ENCODE measurements at regions not wholly inside any gene's neighbourhood (a gene's known extent, or its start where the extent isn't known, plus 50 kb on each side); places are given as distances from the start of the nearest gene placed in this dataset.
"Not testable (repeated sequence)": the region's sequence is repeated elsewhere in the genome, so short reads cannot be mapped to it uniquely, and the experiment has no call there.

DNA sequence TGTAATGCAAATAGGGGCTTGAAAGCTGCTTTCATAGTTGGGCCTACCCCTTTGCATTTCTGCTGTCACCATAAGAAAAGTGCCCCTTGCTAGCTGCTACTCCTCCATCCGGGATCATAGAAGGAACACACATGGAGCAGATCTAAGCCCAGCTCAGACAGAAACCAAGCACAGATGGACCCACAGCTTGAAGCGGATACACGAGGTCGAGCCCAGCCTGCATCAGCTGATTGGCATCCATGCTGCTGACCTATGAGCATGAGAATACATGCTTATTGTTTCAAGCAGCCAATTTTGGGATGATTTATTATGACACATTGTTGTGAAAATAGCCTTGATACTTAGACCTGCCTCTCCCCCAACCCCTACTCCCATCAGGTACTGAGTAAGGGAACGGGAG lies 109.2 kb downstream of the ZNF467 start:
- no peak overlapping the region for H3K27ac ChIP-seq
- no peaks in the 10 kb centered on the region for H3K9me3 ChIP-seq
- TF ChIP-seq, protein P1, sequence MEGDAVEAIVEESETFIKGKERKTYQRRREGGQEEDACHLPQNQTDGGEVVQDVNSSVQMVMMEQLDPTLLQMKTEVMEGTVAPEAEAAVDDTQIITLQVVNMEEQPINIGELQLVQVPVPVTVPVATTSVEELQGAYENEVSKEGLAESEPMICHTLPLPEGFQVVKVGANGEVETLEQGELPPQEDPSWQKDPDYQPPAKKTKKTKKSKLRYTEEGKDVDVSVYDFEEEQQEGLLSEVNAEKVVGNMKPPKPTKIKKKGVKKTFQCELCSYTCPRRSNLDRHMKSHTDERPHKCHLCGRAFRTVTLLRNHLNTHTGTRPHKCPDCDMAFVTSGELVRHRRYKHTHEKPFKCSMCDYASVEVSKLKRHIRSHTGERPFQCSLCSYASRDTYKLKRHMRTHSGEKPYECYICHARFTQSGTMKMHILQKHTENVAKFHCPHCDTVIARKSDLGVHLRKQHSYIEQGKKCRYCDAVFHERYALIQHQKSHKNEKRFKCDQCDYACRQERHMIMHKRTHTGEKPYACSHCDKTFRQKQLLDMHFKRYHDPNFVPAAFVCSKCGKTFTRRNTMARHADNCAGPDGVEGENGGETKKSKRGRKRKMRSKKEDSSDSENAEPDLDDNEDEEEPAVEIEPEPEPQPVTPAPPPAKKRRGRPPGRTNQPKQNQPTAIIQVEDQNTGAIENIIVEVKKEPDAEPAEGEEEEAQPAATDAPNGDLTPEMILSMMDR (IDR thresholded peaks at IDR 0.05), result no peak
- TF ChIP-seq POLR2A (IDR thresholded peaks at IDR 0.05), result no peak
- intact Hi-C loops (cut with DNase I), result loop anchor here (10.0 kb wide), 1 partner anchor 81 kb away; no protein-coding TSS in a partner anchor
- H3K36me3 ChIP-seq, result no peaks in the 10 kb centered on the region
- no peak overlapping the region for H3K4me3 ChIP-seq
- H3K27me3 ChIP-seq, result peaks cover 0 to 15% (median 0%) of the 10 kb centered on the region in 4 donors
- no peak for DNase-seq
- 77 to 79% methylated on average over 4 to 5 of the region's 5 CpGs for WGBS, 2 donors
- peaks cover 0 to 6% (median 0%) of the 10 kb centered on the region in 3 donors for H3K4me1 ChIP-seq

DNA sequence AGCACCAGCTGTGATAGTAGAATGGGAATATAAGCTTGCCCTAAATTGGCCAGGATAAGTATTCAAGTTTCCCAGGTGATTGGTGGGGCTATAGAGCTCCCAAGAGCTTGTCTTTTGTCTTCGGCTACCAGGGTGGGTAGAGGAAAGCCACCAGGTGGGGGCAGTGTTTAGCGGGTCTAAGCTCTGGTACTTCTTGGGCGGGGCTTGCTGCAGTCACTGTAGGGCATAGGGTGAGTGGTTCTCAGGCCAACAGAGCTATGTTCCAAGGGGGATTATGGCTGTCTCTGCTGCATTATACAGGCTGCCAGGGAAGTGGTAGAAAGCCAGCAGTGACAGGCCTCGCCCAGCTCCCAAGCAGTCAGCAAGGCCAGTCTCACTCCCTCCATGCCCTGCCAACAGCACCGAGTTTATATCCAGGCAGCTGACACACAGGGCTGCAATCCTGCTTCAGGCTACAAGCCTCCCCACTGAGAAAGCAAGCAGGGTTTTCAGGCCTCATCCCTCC lies 110.7 kb downstream of the ZNF467 start:
- DNase-seq, result no peak
- no peaks in the 10 kb centered on the region for H3K36me3 ChIP-seq
- peaks cover 0 to 15% (median 0%) of the 10 kb centered on the region in 4 donors for H3K27me3 ChIP-seq
- no peaks in the 10 kb centered on the region for H3K9me3 ChIP-seq
- peak overlapping the region in 1 of 4 donors; percentile 29 for H3K27ac ChIP-seq
- intact Hi-C loops (cut with DNase I), result loop anchor here (10.0 kb wide), 1 partner anchor 82 kb away; no protein-coding TSS in a partner anchor
- no peak overlapping the region for H3K4me3 ChIP-seq
- no peak for TF ChIP-seq POLR2A (IDR thresholded peaks at IDR 0.05)
- TF ChIP-seq, protein P1 (IDR thresholded peaks at IDR 0.05), result peak in 5 of 6 experiments; percentile 38 to 65 (median 50)
- 23 to 51% methylated on average over 4 to 5 of the region's 5 CpGs for WGBS, 2 donors
- H3K4me1 ChIP-seq, result peaks cover 0 to 6% (median 0%) of the 10 kb centered on the region in 3 donors

DNA sequence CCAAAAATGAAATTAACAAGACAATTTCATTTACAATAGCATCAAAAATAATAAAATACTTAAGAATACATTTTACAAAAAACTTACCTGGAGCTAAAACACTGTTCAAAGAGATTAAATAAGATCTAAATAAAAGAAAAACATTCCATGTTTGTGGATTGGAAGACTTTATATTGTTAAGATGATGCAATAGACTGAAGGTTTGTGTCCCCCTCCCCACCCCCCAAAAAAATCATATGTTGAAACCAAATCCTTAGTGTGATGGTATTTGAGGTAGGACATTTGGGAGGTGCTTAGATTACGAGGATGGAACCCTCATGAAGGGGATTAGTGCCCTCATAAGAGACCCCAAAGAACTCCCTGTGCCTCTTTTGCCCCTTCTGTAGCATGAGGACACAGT lies 117.6 kb downstream of the ZNF467 start:
- no peak for TF ChIP-seq POLR2A (IDR thresholded peaks at IDR 0.05)
- TF ChIP-seq, protein P1 (IDR thresholded peaks at IDR 0.05), result no peak
- no peaks in the 10 kb centered on the region for H3K36me3 ChIP-seq
- H3K4me1 ChIP-seq, result no peaks in the 10 kb centered on the region
- peaks cover 0 to 14% (median 0%) of the 10 kb centered on the region in 4 donors for H3K27me3 ChIP-seq
- no peak overlapping the region for H3K4me3 ChIP-seq
- DNase-seq, result no peak
- intact Hi-C loops (cut with DNase I), result no loop called here
- WGBS, 2 donors, result 22 to 28% methylated on average over 1 of the region's 1 CpG
- H3K9me3 ChIP-seq, result peaks cover 0 to 5% (median 0%) of the 10 kb centered on the region in 3 donors
- H3K27ac ChIP-seq, result no peak overlapping the region

DNA sequence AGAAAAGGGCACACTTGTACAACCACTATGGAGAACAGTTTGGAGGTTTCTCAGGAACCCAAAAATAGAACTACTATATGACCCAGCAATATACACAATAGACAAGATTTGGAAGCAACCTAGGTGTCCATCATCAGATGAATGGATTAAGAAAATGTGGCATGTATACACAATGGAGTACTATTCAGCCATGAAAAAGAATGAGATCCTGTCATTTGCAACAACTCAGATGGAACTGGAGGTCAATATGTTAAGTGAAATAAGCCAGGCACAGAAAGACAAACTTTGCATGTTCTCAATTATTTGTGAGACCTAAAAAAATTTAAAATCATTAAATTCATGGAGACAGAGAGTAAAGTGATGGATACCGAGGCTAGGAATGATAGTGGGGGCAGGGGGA lies 118.8 kb downstream of the ZNF467 start:
- no peak for DNase-seq
- Histone ChIP-seq H3K27me3 (peaks cover 0 to 14% (median 0%) of the 10 kb centered on the region in 4 donors), H3K4me1 (no peaks in the 10 kb centered on the region), H3K27ac (no peak overlapping the region), H3K9me3 (peaks cover 0 to 5% (median 0%) of the 10 kb centered on the region in 3 donors), H3K36me3 (no peaks in the 10 kb centered on the region), H3K4me3 (no peak overlapping the region)
- TF ChIP-seq POLR2A (IDR thresholded peaks at IDR 0.05), result no peak
- TF ChIP-seq, protein P1 (IDR thresholded peaks at IDR 0.05), result no peak
- intact Hi-C loops (cut with DNase I), result no loop called here
- WGBS, 2 donors, result 56 to 64% methylated on average over 1 of the region's 1 CpG

DNA sequence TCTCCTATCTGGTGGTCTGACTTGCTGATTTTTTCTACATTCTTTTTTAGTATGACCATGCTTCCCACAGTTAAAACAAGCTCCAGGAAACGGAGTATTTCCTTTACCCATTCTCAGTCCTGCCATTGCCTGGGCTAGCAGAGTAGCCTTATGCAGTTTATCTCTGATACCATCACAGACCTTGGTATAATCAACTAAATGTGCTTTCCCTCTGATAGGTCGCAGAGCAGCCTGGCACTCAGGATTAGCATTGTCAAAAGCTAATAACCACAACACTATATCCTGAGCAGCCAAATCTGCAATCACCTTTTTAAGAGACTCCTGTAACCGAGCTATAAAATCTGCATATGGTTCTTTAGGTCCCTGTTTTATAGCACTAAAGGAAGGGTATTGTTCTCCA lies 123.2 kb downstream of the ZNF467 start:
- DNase-seq; H3K4me1 ChIP-seq; H3K36me3 ChIP-seq; H3K9me3 ChIP-seq; H3K27ac ChIP-seq; intact Hi-C loops (cut with DNase I); H3K4me3 ChIP-seq: not testable (repeated sequence)
- 40 to 51% methylated on average over 3 of the region's 3 CpGs for WGBS, 2 donors
- peaks cover 0 to 14% (median 0%) of the 10 kb centered on the region in 4 donors for H3K27me3 ChIP-seq

DNA sequence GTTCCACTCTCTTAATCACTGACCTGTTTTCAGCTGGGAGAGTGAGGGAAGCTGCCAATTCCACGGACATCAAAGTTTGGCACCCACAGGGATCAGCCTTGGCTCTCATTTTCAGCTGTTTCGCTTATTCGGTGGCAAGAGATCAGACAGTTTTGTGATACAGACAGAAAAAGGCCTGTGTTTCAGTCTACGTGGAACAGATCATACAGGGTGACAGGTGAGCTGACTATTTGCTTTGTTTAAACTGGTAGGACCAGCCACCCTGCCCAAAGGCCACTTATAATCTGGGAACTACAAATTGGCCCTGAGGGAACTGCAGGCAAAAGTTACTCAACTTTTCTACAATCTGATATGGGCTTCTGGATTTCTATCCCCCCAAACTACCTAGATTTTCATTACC lies 128.6 kb downstream of the ZNF467 start:
- H3K36me3 ChIP-seq, result no peaks in the 10 kb centered on the region
- H3K4me1 ChIP-seq, result peaks cover 0 to 31% (median 0%) of the 10 kb centered on the region in 3 donors
- TF ChIP-seq, protein P1 (IDR thresholded peaks at IDR 0.05), result no peak
- TF ChIP-seq POLR2A (IDR thresholded peaks at IDR 0.05), result no peak
- no peaks in the 10 kb centered on the region for H3K9me3 ChIP-seq
- no peaks in the 10 kb centered on the region for H3K27me3 ChIP-seq
- no peak for DNase-seq
- intact Hi-C loops (cut with DNase I), result no loop called here
- H3K4me3 ChIP-seq, result no peak overlapping the region
- no peak overlapping the region for H3K27ac ChIP-seq
- 45 to 55% methylated on average over 2 to 4 of the region's 4 CpGs for WGBS, 2 donors
